Heart left ventricle (tissue), 16 donors: ENCODE measurements at regions not wholly inside any gene's neighbourhood (a gene's known extent, or its start where the extent isn't known, plus 50 kb on each side); places are given as distances from the start of the nearest gene placed in this dataset.

ENCODE experiments used
- ATAC-seq, 4 donors: fragments of 200-7000 bp; cut with Tn5 transposase; one replicate each; pipeline ENCODE4 v1.9.1; 2020 to 2022; ENCODE audit warnings: moderate library complexity in 4 of 4, mild to moderate bottlenecking in 3 of 4, moderate number of reproducible peaks in 1 of 4
- DNase-seq, 5 donors: peaks; one replicate each; pipeline ENCODE4 v3.0.0-alpha.2; 2020
- H3K27ac ChIP-seq, 12 donors: fragments of 200-600 bp; sonication (generic) in 4 of 12; one replicate each; pipeline versions ENCODE4 v1.5.0 to v1.8.0; 2016 to 2022; ENCODE audit warnings: mild to moderate bottlenecking in 2 of 12
- H3K27me3 ChIP-seq, 9 donors: fragments of 200-600 bp; sonication (generic) in 2 of 9; one replicate each; pipeline versions ENCODE4 v1.5.1 to v1.8.0; 2016 to 2022; ENCODE audit warnings: mild to moderate bottlenecking in 3 of 9
- H3K36me3 ChIP-seq, 9 donors: fragments of 200-600 bp; sonication (generic) in 2 of 9; one replicate each; pipeline versions ENCODE4 v1.5.0 to v1.8.0; 2018 to 2022; ENCODE audit warnings: mild to moderate bottlenecking in 2 of 9
- H3K4me1 ChIP-seq, 12 donors: fragments of 200-600 bp; sonication (generic) in 4 of 12; one replicate each; pipeline versions ENCODE4 v1.5.0 to v1.8.0; 2016 to 2022; ENCODE audit warnings: mild to moderate bottlenecking in 3 of 12
- H3K4me3 ChIP-seq, 12 donors: fragments of 200-600 bp; sonication (generic) in 4 of 12; one replicate each; pipeline versions ENCODE4 v1.5.0 to v1.8.0; 2017 to 2022; ENCODE audit warnings: mild to moderate bottlenecking in 9 of 12, moderate library complexity in 4 of 12
- H3K9me3 ChIP-seq, 12 donors: fragments of 200-600 bp; sonication (generic) in 4 of 12; one replicate each; pipeline versions ENCODE4 v1.5.0 to v1.8.0; 2016 to 2022; ENCODE audit warnings: mild to moderate bottlenecking in 1 of 12
- CTCF ChIP-seq, 12 donors: fragments of 200-600 bp; sonication (generic) in 4 of 12; IDR thresholded peaks; one replicate each; pipeline versions ENCODE4 v1.5.0 to v1.8.0; 2018 to 2022; ENCODE audit warnings: antibody characterized with exemption in 12 of 12, mild to moderate bottlenecking in 5 of 12
- POLR2A ChIP-seq, 2 donors: fragments of 450-650 bp; IDR thresholded peaks; one replicate each; pipeline ENCODE4 v1.6.1; 2017; ENCODE audit warnings: antibody characterized with exemption in 2 of 2, mild to moderate bottlenecking in 2 of 2, moderate library complexity in 2 of 2
- WGBS, 4 donors: extraction: QIAGEN DNeasy Blood & Tissue Kit in 2 of 4; methylation state at CpG; one replicate each; pipeline versions ENCODE4 v1.1.5 to v1.1.7; 2013 to 2018; 5-methylcytosine and 5-hydroxymethylcytosine counted together
- intact Hi-C, 10 donors: fragments of 100-400 bp; cut with DNase I; formaldehyde crosslinking; loops; one replicate each; pipeline versions ENCODE4 v1.11.1 to v1.14.2; 2022
- donor health status: ischemic (EF 13 %, LVEDD 7.1; RV severe dilation, severe dysfunction).
- donor health status: healthy with polysubstance abuse.
- donor health status: DM: no; HTN: yes; CAD: no.
- donor health status: DM: no; HTN: no; CAD: no.
- donor health status: ischemic (EF 25% LVEDD 6.9; RV normal size, moderate dysfunction).
- donor health status: ischemic (EF 25% LVEDD 5.7; RV mildly dilated, moderate dysfunction).
- donor health status: healthy.
- donor health status: DM: yes; HTN: yes; CAD: no.
- donor health status: ischemic (EF 35%, LVEDD 5.7; RV mildly dilated, moderate dysfunction).
- donor health status: nonischemic (EF 11% LVEDD 7.7; RV severe dilation, severe dysfunction).
- donor health status: DM: yes; HTN: yes; CAD: no.
- donor health status: PGD.
- donor health status: ischemic (EF 29% LVEDD 5.4; RV normal size, mild dysfunction).
- donor health status: nonischemic (EF 23%, LVEDD 6.1; RV moderate dilation, normal function).

GRCh38 chr12:123091230-123092150 is 59.4 kb downstream of the PITPNM2 start:
- Histone ChIP-seq H3K4me1 (peaks cover 7 to 75% (median 59%) of the 10 kb centered on the region in 12 donors), H3K4me3 (no peak overlapping the region), H3K27ac (peak overlapping the region in 2 of 12 donors; percentile 0 to 9), H3K36me3 (no peaks in the 10 kb centered on the region), H3K27me3 (no peaks in the 10 kb centered on the region), H3K9me3 (peaks cover 0 to 7% (median 0%) of the 10 kb centered on the region in 12 donors)
- ATAC-seq: no peak
- no peak for DNase-seq
- intact Hi-C loops: loop anchor here in 1 of 10 donors (10.0 kb wide), 1 partner anchor 53 kb away; no protein-coding TSS in a partner anchor
- TF ChIP-seq POLR2A (IDR thresholded peaks at IDR 0.05): no peak
- TF ChIP-seq CTCF (IDR thresholded peaks at IDR 0.05): no peak
- 96 to 98% (median 97%) methylated on average over 8 of the region's 8 CpGs for WGBS, 4 donors

GRCh38 chr12:123089631-123090353 is 61.1 kb downstream of the PITPNM2 start:
- intact Hi-C loops: loop anchor here in 1 of 10 donors (10.0 kb wide), 1 partner anchor 55 kb away; no protein-coding TSS in a partner anchor
- DNase-seq (no peak), ATAC-seq (no peak)
- H3K4me1 ChIP-seq: peaks cover 7 to 75% (median 58%) of the 10 kb centered on the region in 12 donors
- peak overlapping the region in 5 of 12 donors; percentile 21 to 53 (median 36) for H3K27ac ChIP-seq
- no peaks in the 10 kb centered on the region for H3K27me3 ChIP-seq
- H3K36me3 ChIP-seq: no peaks in the 10 kb centered on the region
- peaks cover 0 to 7% (median 0%) of the 10 kb centered on the region in 12 donors for H3K9me3 ChIP-seq
- 34 to 48% (median 40%) methylated on average over 2 of the region's 2 CpGs for WGBS, 4 donors
- H3K4me3 ChIP-seq: no peak overlapping the region
- no peak for TF ChIP-seq CTCF (IDR thresholded peaks at IDR 0.05)
- TF ChIP-seq POLR2A (IDR thresholded peaks at IDR 0.05): no peak

- peaks cover 9 to 75% (median 58%) of the 10 kb centered on the region in 12 donors for H3K4me1 ChIP-seq
- H3K9me3 ChIP-seq: peaks cover 0 to 7% (median 0%) of the 10 kb centered on the region in 12 donors
- H3K36me3 ChIP-seq: no peaks in the 10 kb centered on the region
- TF ChIP-seq CTCF (IDR thresholded peaks at IDR 0.05): no peak
- TF ChIP-seq POLR2A (IDR thresholded peaks at IDR 0.05): no peak
- H3K27ac ChIP-seq: peak overlapping the region in 8 of 12 donors; percentile 16 to 53 (median 40)
- H3K27me3 ChIP-seq: no peaks in the 10 kb centered on the region
- 62 to 74% (median 69%) methylated on average over 6 of the region's 6 CpGs for WGBS, 4 donors
- DNase-seq: no peak
- no peak for ATAC-seq
- no peak overlapping the region for H3K4me3 ChIP-seq
- intact Hi-C loops: no loop called here
Measured at GRCh38 chr12:123089140-123089539, 61.8 kb downstream of the PITPNM2 start.
